Central memory CD8-positive, alpha-beta T cell (primary cell): ENCODE measurements at regions not wholly inside any gene's neighbourhood (a gene's known extent, or its start where the extent isn't known, plus 50 kb on each side); places are given as distances from the start of the nearest gene placed in this dataset.

ENCODE experiments used
- ATAC-seq: fragments of 150-1000 bp; cut with Tn5 transposase; replicated peaks from 2 replicates; pipeline ENCODE4 v1.10.0; 2022; ENCODE audit warnings: mild to moderate bottlenecking, moderate FRiP score, moderate number of reproducible peaks; ENCODE audit not compliant: poor library complexity, severe bottlenecking; ENCODE audit errors: extremely low read depth
- DNase-seq, 2 donors: peaks; one replicate each; pipeline ENCODE4 v3.0.0; 2021; ENCODE audit warnings: low spot score in 2 of 2
- H3K27ac Mint-ChIP-seq: one replicate; pipeline ENCODE4 v1.8.0; 2022; ENCODE audit warnings: low read depth, mild to moderate bottlenecking, moderate library complexity, mixed read lengths
- H3K27me3 Mint-ChIP-seq: one replicate; pipeline ENCODE4 v1.8.0; 2022; ENCODE audit warnings: mixed read lengths
- H3K36me3 Mint-ChIP-seq: one replicate; pipeline ENCODE4 v1.8.0; 2022; ENCODE audit warnings: mild to moderate bottlenecking, moderate library complexity, mixed read lengths; ENCODE audit not compliant: insufficient read depth
- H3K4me1 Mint-ChIP-seq: one replicate; pipeline ENCODE4 v1.8.0; 2022; ENCODE audit warnings: mixed read lengths
- H3K4me3 Mint-ChIP-seq: one replicate; pipeline ENCODE4 v1.8.0; 2022; ENCODE audit warnings: mild to moderate bottlenecking, moderate library complexity, mixed read lengths
- H3K9me3 Mint-ChIP-seq: one replicate; pipeline ENCODE4 v1.8.0; 2022; ENCODE audit warnings: mixed read lengths

DNA sequence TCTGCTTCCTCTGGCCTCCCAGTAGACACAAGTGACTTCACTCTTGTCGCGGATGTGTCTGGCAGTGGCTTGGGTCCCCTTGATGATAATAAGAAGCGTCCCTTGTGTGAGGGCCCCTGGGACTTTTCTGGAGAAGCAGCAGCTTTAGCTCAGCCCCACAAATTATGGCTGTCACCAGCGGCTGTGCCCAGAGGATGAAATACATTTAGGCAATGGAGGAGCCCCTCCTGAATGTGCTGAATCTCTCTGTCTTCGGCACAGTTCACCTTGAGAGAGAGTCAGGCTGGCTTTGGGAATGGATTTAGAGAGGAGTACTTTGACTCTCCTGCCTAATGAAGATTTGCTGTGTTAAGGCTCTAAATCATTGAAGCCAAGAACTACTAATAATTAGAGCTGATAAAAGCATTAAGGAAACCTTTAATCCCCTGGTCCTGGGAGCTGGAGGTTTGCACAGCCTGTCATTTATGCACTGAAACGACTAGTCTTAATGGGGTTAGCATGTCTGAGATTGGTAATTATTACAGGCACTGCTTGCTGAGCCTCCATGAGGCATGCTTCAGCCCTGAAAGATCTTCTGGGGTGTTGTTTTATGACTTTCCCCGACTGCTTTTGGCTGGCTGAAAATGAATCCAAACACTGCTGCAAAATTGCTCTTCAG is 127.0 kb downstream of the TENT4A start:
- Mint-ChIP-seq H3K9me3 (no peaks in the 10 kb centered on the region), H3K27ac (no peak overlapping the region), H3K4me1 (peaks cover 5% of the 10 kb centered on the region), H3K27me3 (no peaks in the 10 kb centered on the region), H3K36me3 (no peaks in the 10 kb centered on the region), H3K4me3 (no peak overlapping the region)
- no peak for ATAC-seq
- no peak for DNase-seq

DNA sequence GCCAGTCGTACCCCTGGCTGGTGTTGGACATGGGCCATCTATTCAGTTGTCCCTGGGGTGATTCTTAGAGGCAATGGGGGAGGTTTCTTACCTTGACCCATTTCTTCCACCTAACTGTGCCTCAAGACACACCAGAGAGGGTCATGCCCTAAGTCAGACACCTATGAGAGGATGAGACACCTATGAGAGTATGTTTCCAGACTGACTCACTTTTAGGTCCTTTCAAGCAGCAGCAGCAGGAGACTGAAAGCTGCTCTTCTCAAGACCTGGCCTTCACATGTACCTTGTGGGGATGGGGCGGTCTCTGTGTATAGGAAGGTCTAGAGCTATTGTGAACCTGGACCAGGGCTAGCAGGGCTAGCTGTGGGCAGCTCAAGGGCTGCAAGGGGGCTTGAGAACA is 130.1 kb downstream of the TENT4A start:
- H3K4me1 Mint-ChIP-seq, result no peaks in the 10 kb centered on the region
- no peaks in the 10 kb centered on the region for H3K9me3 Mint-ChIP-seq
- H3K4me3 Mint-ChIP-seq, result no peak overlapping the region
- H3K27ac Mint-ChIP-seq, result no peak overlapping the region
- H3K27me3 Mint-ChIP-seq, result no peaks in the 10 kb centered on the region
- no peaks in the 10 kb centered on the region for H3K36me3 Mint-ChIP-seq
- DNase-seq (no peak), ATAC-seq (no peak)

DNA sequence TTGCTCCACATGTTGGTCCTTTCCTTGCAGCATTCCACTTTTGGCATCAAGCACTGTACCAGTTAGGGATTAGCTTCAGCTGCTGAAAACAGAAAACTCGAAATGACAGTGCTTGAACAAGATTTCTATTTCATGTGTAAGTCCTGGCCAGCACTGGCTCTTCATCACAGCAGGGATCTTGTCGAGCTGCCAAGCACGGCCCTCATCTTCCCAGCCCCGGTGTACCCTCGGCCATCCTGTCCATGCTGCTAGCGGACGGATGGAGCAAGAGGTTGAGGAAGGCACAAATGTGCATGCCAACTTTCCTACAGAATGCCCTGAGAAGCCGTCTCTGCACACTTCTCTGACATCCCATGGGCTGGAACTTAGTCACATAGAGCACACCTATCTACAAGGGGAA is 130.6 kb downstream of the TENT4A start:
- no peak overlapping the region for H3K4me3 Mint-ChIP-seq
- no peak overlapping the region for H3K27ac Mint-ChIP-seq
- no peaks in the 10 kb centered on the region for H3K27me3 Mint-ChIP-seq
- H3K9me3 Mint-ChIP-seq, result no peaks in the 10 kb centered on the region
- no peak for ATAC-seq
- H3K4me1 Mint-ChIP-seq, result no peaks in the 10 kb centered on the region
- no peak for DNase-seq
- H3K36me3 Mint-ChIP-seq, result no peaks in the 10 kb centered on the region

DNA sequence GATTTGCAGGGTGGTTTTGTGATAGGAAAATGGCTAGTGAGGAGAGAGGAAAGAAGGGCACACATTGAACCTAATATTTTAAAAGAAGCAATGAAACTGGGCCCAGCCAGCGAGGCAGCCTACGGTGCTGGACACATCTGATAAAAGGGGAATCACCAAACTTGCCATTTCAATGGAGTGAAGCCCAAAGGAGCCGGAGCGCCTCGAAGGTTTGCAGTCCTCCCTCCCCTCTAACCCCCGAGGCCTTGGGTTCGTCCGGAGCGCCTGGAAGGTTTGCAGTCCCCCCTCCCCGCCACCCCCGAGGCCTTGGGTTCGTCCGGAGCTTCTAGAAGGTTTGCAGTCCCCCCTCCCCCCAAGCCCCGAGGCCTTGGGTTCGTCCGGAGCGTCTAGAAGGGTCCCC is 132.6 kb downstream of the TENT4A start:
- ATAC-seq, result no peak
- H3K27me3 Mint-ChIP-seq, result no peaks in the 10 kb centered on the region
- no peak overlapping the region for H3K4me3 Mint-ChIP-seq
- no peak for DNase-seq
- no peaks in the 10 kb centered on the region for H3K4me1 Mint-ChIP-seq
- H3K36me3 Mint-ChIP-seq, result no peaks in the 10 kb centered on the region
- H3K27ac Mint-ChIP-seq, result no peak overlapping the region
- H3K9me3 Mint-ChIP-seq, result no peaks in the 10 kb centered on the region

DNA sequence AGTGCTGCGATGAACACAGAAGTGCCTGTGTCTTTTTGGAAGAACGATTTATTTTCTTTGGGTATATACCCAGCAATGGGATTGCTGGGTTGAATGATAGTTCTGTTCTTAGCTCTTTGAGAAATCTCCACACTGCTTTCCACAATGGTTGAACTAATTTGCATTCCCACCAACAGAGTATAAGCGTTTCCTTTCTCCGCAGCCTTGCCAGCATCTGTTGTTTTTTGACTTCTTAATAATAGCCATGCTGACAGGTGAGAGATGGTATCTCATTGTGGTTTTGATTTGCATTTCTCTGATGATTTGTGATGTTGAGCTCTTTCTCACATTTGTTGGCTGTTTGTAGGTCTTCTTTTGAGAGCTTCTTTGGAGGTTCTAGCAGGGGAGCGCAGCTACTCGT is 134.6 kb downstream of the TENT4A start:
- no peaks in the 10 kb centered on the region for H3K9me3 Mint-ChIP-seq
- no peak for DNase-seq
- H3K4me1 Mint-ChIP-seq, result no peaks in the 10 kb centered on the region
- H3K36me3 Mint-ChIP-seq, result no peaks in the 10 kb centered on the region
- H3K27me3 Mint-ChIP-seq, result no peaks in the 10 kb centered on the region
- peak overlapping the region; percentile 54 for H3K4me3 Mint-ChIP-seq
- peak overlapping the region; percentile 73 for H3K27ac Mint-ChIP-seq
- ATAC-seq, result no peak

DNA sequence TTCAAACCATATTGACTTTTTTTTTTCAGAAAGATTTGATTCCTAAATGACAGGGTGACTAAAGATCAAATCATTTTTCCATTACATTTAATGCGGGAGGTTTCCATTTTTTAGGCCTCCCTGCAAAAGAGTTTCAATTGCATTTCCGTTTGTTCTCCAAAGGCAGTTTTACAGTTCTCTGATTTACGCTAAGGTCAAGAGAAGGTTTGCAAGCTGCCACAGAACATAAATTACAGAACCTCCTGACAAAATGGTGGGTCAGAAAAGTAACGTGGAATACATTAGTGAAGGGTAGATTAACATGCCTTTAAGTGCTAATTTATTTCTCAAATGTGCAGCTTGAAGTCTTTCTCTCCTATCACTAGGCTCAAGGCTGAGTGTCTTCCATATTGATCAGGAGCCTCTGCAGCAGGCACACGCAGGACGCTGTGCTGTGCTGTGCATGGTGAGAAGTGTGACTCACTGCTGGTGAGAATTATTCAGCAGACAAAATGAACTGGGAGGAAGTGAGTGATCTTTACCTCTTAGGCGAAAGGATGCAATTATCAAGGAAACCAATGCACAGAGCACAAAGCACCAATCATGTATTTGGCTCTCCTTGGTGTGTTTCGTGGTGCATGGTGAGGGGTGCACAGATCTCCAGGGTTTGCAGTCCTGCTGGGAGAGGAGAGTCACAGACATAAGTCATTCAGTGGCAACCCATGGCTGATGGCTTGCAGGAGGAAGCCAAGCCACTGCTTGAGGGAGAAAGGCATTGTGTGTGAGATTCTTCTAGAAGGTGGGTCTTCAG is 136.3 kb downstream of the TENT4A start:
- DNase-seq, result no peak
- peak; percentile 58 for ATAC-seq
- no peak overlapping the region for H3K4me3 Mint-ChIP-seq
- H3K9me3 Mint-ChIP-seq, result no peaks in the 10 kb centered on the region
- no peak overlapping the region for H3K27ac Mint-ChIP-seq
- H3K27me3 Mint-ChIP-seq, result no peaks in the 10 kb centered on the region
- no peaks in the 10 kb centered on the region for H3K36me3 Mint-ChIP-seq
- no peaks in the 10 kb centered on the region for H3K4me1 Mint-ChIP-seq

DNA sequence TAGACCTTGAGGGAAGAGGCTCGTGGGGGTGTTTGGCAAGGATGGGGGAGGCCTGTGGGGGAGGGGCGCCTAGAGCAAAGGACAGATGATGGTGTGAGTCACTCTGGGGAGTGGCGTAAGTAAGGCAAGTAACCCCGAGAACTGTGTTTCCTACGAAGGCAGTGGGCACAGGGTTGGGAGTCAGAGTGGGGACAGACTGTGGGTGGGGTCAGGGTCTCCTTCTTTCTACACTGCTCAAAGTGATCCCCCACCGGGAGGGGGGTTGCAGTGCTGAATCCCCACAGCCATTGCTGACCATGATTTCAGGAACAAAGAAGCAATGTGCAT is 136.8 kb downstream of the TENT4A start:
- H3K36me3 Mint-ChIP-seq, result no peaks in the 10 kb centered on the region
- no peak overlapping the region for H3K4me3 Mint-ChIP-seq
- ATAC-seq, result no peak
- no peaks in the 10 kb centered on the region for H3K4me1 Mint-ChIP-seq
- no peaks in the 10 kb centered on the region for H3K27me3 Mint-ChIP-seq
- no peak for DNase-seq
- no peaks in the 10 kb centered on the region for H3K9me3 Mint-ChIP-seq
- no peak overlapping the region for H3K27ac Mint-ChIP-seq

DNA sequence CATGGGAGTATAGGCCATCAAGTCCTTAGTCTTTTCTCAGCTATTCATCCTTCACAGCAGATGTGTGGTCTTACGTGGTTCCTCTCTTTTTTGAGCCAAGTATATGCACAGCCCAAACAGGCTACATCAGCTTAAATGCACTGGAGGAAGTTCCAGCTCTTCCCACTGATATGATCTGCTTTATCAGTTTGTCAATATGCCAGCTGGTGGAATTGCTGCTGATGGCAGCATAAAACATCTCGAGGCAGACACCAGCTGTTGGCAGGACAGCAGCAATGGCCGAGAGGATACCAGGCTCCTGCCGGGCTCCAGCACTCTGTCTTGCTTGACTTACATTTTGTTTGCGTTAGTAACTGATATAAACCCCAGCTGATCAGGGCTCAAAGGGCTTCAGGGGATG is 143.4 kb downstream of the TENT4A start:
- ATAC-seq, result no peak
- no peak overlapping the region for H3K27ac Mint-ChIP-seq
- no peak overlapping the region for H3K4me3 Mint-ChIP-seq
- no peaks in the 10 kb centered on the region for H3K4me1 Mint-ChIP-seq
- DNase-seq, result no peak
- no peaks in the 10 kb centered on the region for H3K36me3 Mint-ChIP-seq
- no peaks in the 10 kb centered on the region for H3K27me3 Mint-ChIP-seq
- no peaks in the 10 kb centered on the region for H3K9me3 Mint-ChIP-seq

DNA sequence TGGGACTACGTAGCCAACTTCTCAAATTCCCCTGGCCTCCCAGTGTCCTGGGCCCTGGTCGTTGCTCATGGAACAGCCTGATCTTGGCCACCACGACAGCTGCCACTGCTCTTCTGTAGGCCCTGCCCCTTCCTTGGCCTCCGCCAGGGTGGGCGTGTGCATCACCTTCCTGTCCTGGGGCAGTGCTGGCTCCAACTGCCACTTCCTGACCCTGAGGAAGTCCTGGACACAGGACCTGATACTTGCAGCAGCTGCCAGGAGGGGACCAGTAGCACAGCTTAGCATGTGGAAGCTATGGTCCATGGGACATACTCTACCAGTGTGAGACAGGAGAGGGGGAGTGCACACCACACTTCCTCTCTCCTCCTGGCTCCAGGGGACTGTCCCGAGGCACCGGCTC is 145.2 kb downstream of the TENT4A start:
- ATAC-seq (no peak), DNase-seq (no peak)
- H3K36me3 Mint-ChIP-seq, result no peaks in the 10 kb centered on the region
- H3K4me1 Mint-ChIP-seq, result no peaks in the 10 kb centered on the region
- H3K4me3 Mint-ChIP-seq, result no peak overlapping the region
- no peaks in the 10 kb centered on the region for H3K27me3 Mint-ChIP-seq
- H3K27ac Mint-ChIP-seq, result no peak overlapping the region
- H3K9me3 Mint-ChIP-seq, result no peaks in the 10 kb centered on the region

DNA sequence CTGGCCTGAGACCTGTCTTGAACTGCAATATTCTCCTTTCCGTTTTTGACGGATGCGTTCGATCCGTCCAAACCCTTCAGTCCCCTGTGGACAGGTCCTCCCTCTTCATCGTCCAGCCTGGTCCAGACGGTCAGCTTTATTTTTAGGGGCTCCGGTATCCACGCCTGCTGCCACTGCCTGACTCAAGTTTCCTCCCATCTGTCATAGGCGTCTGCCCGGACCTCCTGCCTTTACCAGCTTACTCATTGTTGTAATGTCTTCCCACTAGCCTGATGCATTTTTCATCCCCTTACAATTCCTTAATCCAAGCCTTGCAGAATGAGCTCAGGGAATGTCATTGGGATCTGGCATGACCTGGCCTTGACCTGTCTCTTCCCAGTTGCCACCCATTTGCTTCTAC is 145.8 kb downstream of the TENT4A start:
- DNase-seq (no peak), ATAC-seq (no peak)
- Mint-ChIP-seq H3K27me3 (no peaks in the 10 kb centered on the region), H3K4me3 (no peak overlapping the region), H3K36me3 (no peaks in the 10 kb centered on the region), H3K27ac (peak overlapping the region; percentile 17), H3K9me3 (no peaks in the 10 kb centered on the region), H3K4me1 (no peaks in the 10 kb centered on the region)

DNA sequence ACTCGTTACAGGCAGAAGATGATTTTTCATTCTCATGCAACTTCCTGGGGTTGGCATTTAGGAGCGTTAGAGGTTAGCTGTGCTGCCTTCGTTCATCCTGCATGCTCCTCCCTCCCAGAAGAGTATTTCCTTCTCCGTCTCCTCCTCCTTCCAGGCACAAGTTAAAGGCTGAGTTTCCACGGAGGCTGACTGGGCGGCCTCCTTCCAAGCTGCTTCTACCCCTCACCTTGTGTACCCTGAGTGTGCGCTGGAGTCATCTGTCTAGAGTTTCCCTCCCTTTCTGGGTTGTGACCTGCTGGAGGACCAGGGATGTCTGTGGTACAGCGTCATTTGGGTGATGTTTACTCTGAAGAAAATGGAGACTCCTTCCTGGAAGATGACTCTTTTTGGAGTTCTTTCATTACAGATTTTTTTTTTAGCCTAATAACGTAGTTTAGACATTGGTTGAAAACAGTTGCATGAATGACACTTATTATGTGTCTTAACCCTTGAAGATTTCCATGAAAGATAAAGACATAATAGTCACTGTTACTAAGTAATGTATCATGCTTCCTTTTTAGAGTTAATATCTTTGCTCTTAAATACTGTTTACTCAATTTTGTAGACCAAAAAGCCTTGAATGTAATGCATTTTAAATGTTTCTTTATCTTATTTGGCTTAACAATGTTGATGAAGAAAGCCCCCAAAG is 146.9 kb downstream of the TENT4A start:
- no peaks in the 10 kb centered on the region for H3K4me1 Mint-ChIP-seq
- H3K27me3 Mint-ChIP-seq, result no peaks in the 10 kb centered on the region
- H3K36me3 Mint-ChIP-seq, result no peaks in the 10 kb centered on the region
- no peak overlapping the region for H3K27ac Mint-ChIP-seq
- H3K9me3 Mint-ChIP-seq, result no peaks in the 10 kb centered on the region
- no peak overlapping the region for H3K4me3 Mint-ChIP-seq
- no peak for ATAC-seq
- no peak for DNase-seq

DNA sequence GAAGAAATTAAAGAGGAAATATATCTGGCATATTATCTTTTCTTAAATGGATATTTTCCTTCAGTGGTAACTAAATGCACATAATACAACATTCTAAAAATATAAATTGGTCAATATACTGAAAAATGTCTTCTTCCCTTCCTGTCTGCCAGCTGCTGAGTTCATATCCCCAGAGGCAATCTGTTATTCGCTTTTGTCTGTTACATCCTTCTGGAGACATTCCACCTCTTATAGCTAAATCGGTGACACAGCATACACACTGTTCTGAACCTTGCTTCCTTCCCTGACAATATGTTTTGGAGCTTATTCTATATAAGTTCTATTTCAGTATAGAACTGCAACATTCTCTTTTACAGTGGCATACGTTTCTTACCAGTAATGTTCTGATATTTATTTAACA is 147.8 kb downstream of the TENT4A start:
- H3K9me3 Mint-ChIP-seq, result no peaks in the 10 kb centered on the region

DNA sequence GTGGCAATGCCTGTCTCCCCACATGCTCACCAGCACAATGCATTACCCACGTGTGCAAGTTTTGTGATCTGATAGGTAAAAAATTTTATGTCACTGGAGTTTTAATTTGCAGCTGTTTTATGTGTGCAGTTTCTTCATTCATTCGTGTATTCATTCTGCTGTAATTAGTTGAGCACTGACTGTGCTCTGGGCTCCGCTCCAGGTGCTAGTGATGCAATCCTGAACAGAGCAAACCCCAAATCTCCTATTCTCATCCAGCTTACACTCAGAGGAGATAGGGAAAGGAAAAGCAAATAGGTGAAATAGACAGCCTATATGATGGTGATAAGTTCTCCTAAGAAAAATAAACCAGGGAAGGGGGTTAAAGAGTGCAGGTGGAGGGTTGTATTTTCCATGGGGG is 148.4 kb downstream of the TENT4A start:
- no peak for DNase-seq
- Mint-ChIP-seq H3K9me3 (no peaks in the 10 kb centered on the region), H3K36me3 (no peaks in the 10 kb centered on the region), H3K4me1 (no peaks in the 10 kb centered on the region), H3K27ac (no peak overlapping the region), H3K4me3 (no peak overlapping the region), H3K27me3 (no peaks in the 10 kb centered on the region)
- no peak for ATAC-seq

More for the DNA sequence above, 147.8 kb downstream of the TENT4A start:
- no peak overlapping the region for H3K27ac Mint-ChIP-seq
- H3K27me3 Mint-ChIP-seq, result no peaks in the 10 kb centered on the region
- ATAC-seq, result no peak
- H3K4me3 Mint-ChIP-seq, result no peak overlapping the region
- no peaks in the 10 kb centered on the region for H3K36me3 Mint-ChIP-seq
- DNase-seq, result no peak
- no peaks in the 10 kb centered on the region for H3K4me1 Mint-ChIP-seq
